Stimulated activated CD4-positive, alpha-beta T cell treated with anti-CD3 and anti-CD28 coated beads, Interleukin-15, amount 100 ng/mL, for 24 hours (primary cell): ENCODE measurements at regions not wholly inside any gene's neighbourhood (a gene's known extent, or its start where the extent isn't known, plus 50 kb on each side); places are given as distances from the start of the nearest gene placed in this dataset.
"Not testable (repeated sequence)": the region's sequence is repeated elsewhere in the genome, so short reads cannot be mapped to it uniquely, and the experiment has no call there.

Source experiments
- DNase-seq: peaks from one replicate; pipeline ENCODE4 v3.0.0-alpha.2; 2020

GRCh38 chrX:117843749-117844148 is 272.9 kb downstream of the KLHL13 start:
- no peak for DNase-seq

- no peak for DNase-seq
Measured at GRCh38 chrX:117840645-117841044, 276.0 kb downstream of the KLHL13 start.

- peak; percentile 2 for DNase-seq
Measured at GRCh38 chrX:117839544-117839943, 277.1 kb downstream of the KLHL13 start.

- DNase-seq: no peak
Measured at GRCh38 chrX:117838581-117839331, 277.9 kb downstream of the KLHL13 start.

- DNase-seq: no peak
Measured at GRCh38 chrX:117835034-117835433, 281.6 kb downstream of the KLHL13 start.

- DNase-seq: no peak
Measured at GRCh38 chrX:117834076-117834475, 282.5 kb downstream of the KLHL13 start.

- not testable (repeated sequence) for DNase-seq
Measured at GRCh38 chrX:117821472-117821871, 295.1 kb downstream of the KLHL13 start.

- no peak for DNase-seq
Measured at GRCh38 chrX:117808426-117808825, 308.2 kb downstream of the KLHL13 start.

- DNase-seq: no peak
Measured at GRCh38 chrX:117803463-117803862, 313.1 kb downstream of the KLHL13 start.

GRCh38 chrX:117788339-117788738 is 328.3 kb downstream of the KLHL13 start:
- DNase-seq: no peak

GRCh38 chrX:117771384-117771783 is 345.2 kb downstream of the KLHL13 start:
- DNase-seq: no peak

- DNase-seq: no peak
Measured at GRCh38 chrX:117768861-117769604, 347.6 kb downstream of the KLHL13 start.

GRCh38 chrX:117765211-117765610 is 351.4 kb downstream of the KLHL13 start:
- no peak for DNase-seq

- DNase-seq: no peak
Measured at GRCh38 chrX:117752745-117753144, 363.9 kb downstream of the KLHL13 start.

GRCh38 chrX:117751155-117751554 is 365.5 kb downstream of the KLHL13 start:
- DNase-seq: no peak

GRCh38 chrX:117744958-117745357 is 371.7 kb downstream of the KLHL13 start:
- no peak for DNase-seq

- DNase-seq: no peak
Measured at GRCh38 chrX:117743469-117744251, 372.9 kb downstream of the KLHL13 start.

- no peak for DNase-seq
Measured at GRCh38 chrX:117713411-117713810, 403.2 kb downstream of the KLHL13 start.

GRCh38 chrX:117711782-117712181 is 404.8 kb downstream of the KLHL13 start:
- no peak for DNase-seq

GRCh38 chrX:117707948-117708743 is 408.5 kb downstream of the KLHL13 start:
- DNase-seq: no peak

- DNase-seq: no peak
Measured at GRCh38 chrX:117701050-117701449, 415.6 kb downstream of the KLHL13 start.

GRCh38 chrX:117689956-117690355 is 426.7 kb downstream of the KLHL13 start:
- DNase-seq: no peak

- DNase-seq: no peak
Measured at GRCh38 chrX:117680286-117680685, 436.3 kb downstream of the KLHL13 start.
